Mesenchymal stem cell (in vitro differentiated cells and primary cell): ENCODE measurements at regions not wholly inside any gene's neighbourhood (a gene's known extent, or its start where the extent isn't known, plus 50 kb on each side); places are given as distances from the start of the nearest gene placed in this dataset.
A peak's percentile ranks its signal among the peaks of the same experiment; 100 is the strongest.

Experiments
- DNase-seq: peaks from one replicate; pipeline ENCODE4 v3.0.0-alpha.2; 2013
- H2AFZ ChIP-seq: one replicate; pipeline ENCODE4 v1.6.1; 2013; ENCODE audit warnings: low read depth, mild to moderate bottlenecking, control low read depth, inconsistent platforms, low read length, moderate library complexity
- H2AK5ac ChIP-seq: 2 replicates; pipeline ENCODE4 v1.6.1; 2013; ENCODE audit warnings: low read length, moderate library complexity, mild to moderate bottlenecking, inconsistent platforms; ENCODE audit not compliant: severe bottlenecking
- H2BK120ac ChIP-seq: one replicate; pipeline ENCODE4 v1.6.1; 2013; ENCODE audit warnings: low read depth, mild to moderate bottlenecking, inconsistent platforms, low read length, moderate library complexity
- H2BK12ac ChIP-seq, 2 experiments: one replicate each; pipeline ENCODE4 v1.6.1; 2013; ENCODE audit warnings: inconsistent platforms in 2 of 2, low read length in 2 of 2, mild to moderate bottlenecking in 2 of 2, moderate library complexity in 2 of 2, control low read depth in 1 of 2
- H2BK15ac ChIP-seq: one replicate; pipeline ENCODE4 v1.6.1; 2013; ENCODE audit warnings: mild to moderate bottlenecking, low read depth, inconsistent platforms; ENCODE audit not compliant: poor library complexity, severe bottlenecking
- H2BK5ac ChIP-seq: 2 replicates; pipeline ENCODE4 v1.6.1; 2013; ENCODE audit warnings: low read depth, mild to moderate bottlenecking, low read length, control low read depth, inconsistent platforms; ENCODE audit not compliant: poor library complexity, severe bottlenecking
- H3K14ac ChIP-seq, 2 experiments: one replicate each; pipeline ENCODE4 v1.6.1; 2013; ENCODE audit warnings: inconsistent platforms in 2 of 2, low read length in 2 of 2, control low read depth in 1 of 2, mild to moderate bottlenecking in 1 of 2, moderate library complexity in 1 of 2
- H3K18ac ChIP-seq, 2 experiments: one replicate each; pipeline ENCODE4 v1.6.1; 2013; ENCODE audit warnings: inconsistent platforms in 2 of 2, low read length in 2 of 2, control low read depth in 1 of 2, low read depth in 1 of 2, mild to moderate bottlenecking in 1 of 2
- H3K23ac ChIP-seq, 2 experiments: one replicate each; pipeline ENCODE4 v1.6.1; 2013; ENCODE audit warnings: inconsistent platforms in 2 of 2, low read length in 2 of 2, mild to moderate bottlenecking in 2 of 2, moderate library complexity in 2 of 2, control low read depth in 1 of 2
- H3K27ac ChIP-seq: 2 replicates; pipeline ENCODE4 v1.5.1; 2013; ENCODE audit warnings: mild to moderate bottlenecking, moderate library complexity, low read length, control low read depth, inconsistent platforms; ENCODE audit not compliant: poor library complexity, severe bottlenecking
- H3K27me3 ChIP-seq, 2 experiments: 2 replicates each; pipeline versions ENCODE4 v1.6.1 to v1.7.0; 2013; ENCODE audit warnings: low read length in 2 of 2, mild to moderate bottlenecking in 2 of 2, moderate library complexity in 2 of 2, control low read depth in 1 of 2, inconsistent platforms in 1 of 2; ENCODE audit not compliant: control insufficient read depth in 1 of 2, insufficient read depth in 1 of 2
- H3K36me3 ChIP-seq, 2 experiments: 2 replicates each; pipeline versions ENCODE4 v1.6.1 to v1.7.0; 2013; ENCODE audit warnings: low read length in 2 of 2, control low read depth in 1 of 2, inconsistent platforms in 1 of 2, low read depth in 1 of 2, mild to moderate bottlenecking in 1 of 2; ENCODE audit not compliant: insufficient read depth in 2 of 2, control insufficient read depth in 1 of 2
- H3K4ac ChIP-seq, 2 experiments: one replicate each; pipeline ENCODE4 v1.6.1; 2013; ENCODE audit warnings: inconsistent platforms in 2 of 2, low read length in 2 of 2, mild to moderate bottlenecking in 2 of 2, moderate library complexity in 2 of 2, control low read depth in 1 of 2, low read depth in 1 of 2
- H3K4me1 ChIP-seq: 2 replicates; pipeline ENCODE4 v1.6.1; 2013; ENCODE audit warnings: low read depth, low read length, control low read depth; ENCODE audit not compliant: control insufficient read depth, insufficient read depth
- H3K4me2 ChIP-seq: 2 replicates; pipeline ENCODE4 v1.6.1; 2013; ENCODE audit warnings: low read length, mild to moderate bottlenecking, inconsistent platforms; ENCODE audit not compliant: poor library complexity, severe bottlenecking
- H3K4me3 ChIP-seq, 2 experiments: 2 replicates each; pipeline versions ENCODE4 v1.5.1 to v1.7.0; 2013; ENCODE audit warnings: low read length in 2 of 2, mild to moderate bottlenecking in 2 of 2, control low read depth in 1 of 2, low read depth in 1 of 2; ENCODE audit not compliant: insufficient read depth in 1 of 2
- H3K79me1 ChIP-seq: replicated peaks from 2 replicates; pipeline ENCODE4 v1.6.1; 2013; ENCODE audit warnings: mild to moderate bottlenecking, control low read depth, low read length, inconsistent platforms; ENCODE audit not compliant: poor library complexity, severe bottlenecking
- H3K9ac ChIP-seq: 2 replicates; pipeline ENCODE4 v1.7.0; 2013; ENCODE audit warnings: mild to moderate bottlenecking, low read length, moderate library complexity
- H3K9me3 ChIP-seq: 2 replicates; pipeline ENCODE4 v1.7.0; 2013; ENCODE audit warnings: mild to moderate bottlenecking, low read length; ENCODE audit not compliant: control insufficient read depth
- H4K8ac ChIP-seq: one replicate; pipeline ENCODE4 v1.6.1; 2013; ENCODE audit warnings: inconsistent platforms, mild to moderate bottlenecking, low read length, moderate library complexity
- H4K91ac ChIP-seq: one replicate; pipeline ENCODE4 v1.6.1; 2013; ENCODE audit warnings: mild to moderate bottlenecking, low read length, inconsistent platforms
- WGBS: methylation state at CpG from one replicate; pipeline ENCODE4 v1.1.7; 2013; ENCODE audit warnings: mixed read lengths; 5-methylcytosine and 5-hydroxymethylcytosine counted together

- Histone ChIP-seq H3K18ac (no peak overlapping the region), H3K4me2 (no peak overlapping the region), H3K9me3 (no peaks in the 10 kb centered on the region), H2AFZ (no peak overlapping the region), H3K4ac (no peak overlapping the region), H2BK15ac (no peak overlapping the region), H3K27ac (no peak overlapping the region), H3K27me3 (no peaks in the 10 kb centered on the region), H2BK120ac (no peak overlapping the region), H3K14ac (no peak overlapping the region), H4K91ac (no peak overlapping the region), H3K79me1 (no peaks in the 10 kb centered on the region), H3K4me1 (no peaks in the 10 kb centered on the region), H3K36me3 (no peaks in the 10 kb centered on the region), H3K9ac (no peak overlapping the region), H2AK5ac (no peak overlapping the region), H4K8ac (no peak overlapping the region), H2BK12ac (no peak overlapping the region), H2BK5ac (no peak overlapping the region), H3K23ac (no peak overlapping the region), H3K4me3 (no peak overlapping the region)
- WGBS: no CpG with 5 or more reads among the region's 3 CpGs
- no peak for DNase-seq
These were observed 267.1 kb downstream of the PAPSS1 start for GRCh38 chr4:107452717-107453630.

- Histone ChIP-seq H2AK5ac (no peak overlapping the region), H2BK120ac (no peak overlapping the region), H3K4me1 (no peaks in the 10 kb centered on the region), H3K14ac (no peak overlapping the region), H3K36me3 (no peaks in the 10 kb centered on the region), H3K23ac (no peak overlapping the region), H2BK5ac (no peak overlapping the region), H3K9ac (no peak overlapping the region), H3K27me3 (no peaks in the 10 kb centered on the region), H3K27ac (no peak overlapping the region), H3K4me3 (no peak overlapping the region), H3K18ac (no peak overlapping the region), H3K4ac (no peak overlapping the region), H3K4me2 (no peak overlapping the region), H4K91ac (no peak overlapping the region), H2BK15ac (no peak overlapping the region), H3K79me1 (no peaks in the 10 kb centered on the region), H3K9me3 (no peaks in the 10 kb centered on the region), H2AFZ (no peak overlapping the region), H4K8ac (no peak overlapping the region), H2BK12ac (no peak overlapping the region)
- DNase-seq: peak; percentile 14
- 52% methylated on average over 4 of the region's 4 CpGs for WGBS
These were observed 270.2 kb downstream of the PAPSS1 start for GRCh38 chr4:107449611-107450369.

GRCh38 chr4:107442538-107443111 lies 277.4 kb downstream of the PAPSS1 start:
- 83% methylated on average over 3 of the region's 3 CpGs for WGBS
- Histone ChIP-seq H3K4me3 (no peak overlapping the region), H2BK5ac (no peak overlapping the region), H4K8ac (no peak overlapping the region), H3K79me1 (no peaks in the 10 kb centered on the region), H2BK120ac (no peak overlapping the region), H3K14ac (no peak overlapping the region), H3K27ac (no peak overlapping the region), H3K23ac (no peak overlapping the region), H2AK5ac (no peak overlapping the region), H3K36me3 (no peaks in the 10 kb centered on the region), H3K27me3 (no peaks in the 10 kb centered on the region), H3K9me3 (no peaks in the 10 kb centered on the region), H4K91ac (no peak overlapping the region), H3K18ac (no peak overlapping the region), H3K4me2 (no peak overlapping the region), H3K4ac (no peak overlapping the region), H3K9ac (no peak overlapping the region), H3K4me1 (no peaks in the 10 kb centered on the region), H2BK12ac (no peak overlapping the region), H2BK15ac (no peak overlapping the region), H2AFZ (no peak overlapping the region)
- DNase-seq: no peak

- Histone ChIP-seq H2AFZ (no peak overlapping the region), H3K18ac (no peak overlapping the region), H4K8ac (no peak overlapping the region), H3K36me3 (no peaks in the 10 kb centered on the region), H2BK5ac (no peak overlapping the region), H3K23ac (no peak overlapping the region), H3K4me3 (no peak overlapping the region), H3K27ac (no peak overlapping the region), H3K4ac (no peak overlapping the region), H4K91ac (no peak overlapping the region), H3K9ac (no peak overlapping the region), H3K4me2 (no peak overlapping the region), H3K27me3 (no peaks in the 10 kb centered on the region), H2BK120ac (no peak overlapping the region), H2AK5ac (no peak overlapping the region), H2BK15ac (no peak overlapping the region), H3K79me1 (no peaks in the 10 kb centered on the region), H3K14ac (no peak overlapping the region), H2BK12ac (no peak overlapping the region), H3K9me3 (no peaks in the 10 kb centered on the region), H3K4me1 (no peaks in the 10 kb centered on the region)
- WGBS: 97% methylated on average over 3 of the region's 3 CpGs
- DNase-seq: no peak
These were observed 280.6 kb downstream of the PAPSS1 start for GRCh38 chr4:107439401-107439800.
